Left lobe of liver (tissue), 2 donors: ENCODE measurements at regions not wholly inside any gene's neighbourhood (a gene's known extent, or its start where the extent isn't known, plus 50 kb on each side); places are given as distances from the start of the nearest gene placed in this dataset.
"Not testable (repeated sequence)": the region's sequence is repeated elsewhere in the genome, so short reads cannot be mapped to it uniquely, and the experiment has no call there.

Experiments used
- ATAC-seq: fragments of 200-7000 bp; cut with Tn5 transposase; one replicate; pipeline ENCODE4 v1.9.1; 2020; ENCODE audit warnings: mild to moderate bottlenecking, moderate library complexity
- DNase-seq: peaks from one replicate; pipeline ENCODE4 v3.0.0-alpha.2; 2020; ENCODE audit warnings: low spot score
- donor health status: DM: no; HTN: no; CAD: no; lungs with moderate emphysema.
- donor health status: DM: no; HTN: yes; CAD: no.

- DNase-seq, ATAC-seq: not testable (repeated sequence)
Observed at GRCh38 chr13:57909833-57910232, 278.3 kb downstream of the PCDH17 start.

- ATAC-seq = no peak
- no peak for DNase-seq
Observed at GRCh38 chr13:57918086-57918485, 286.5 kb downstream of the PCDH17 start.

GRCh38 chr13:57918913-57919312 lies 287.4 kb downstream of the PCDH17 start:
- DNase-seq (no peak), ATAC-seq (no peak)

GRCh38 chr13:57925250-57925649 lies 293.7 kb downstream of the PCDH17 start:
- DNase-seq = no peak
- peak; percentile 34 for ATAC-seq

- DNase-seq (no peak), ATAC-seq (no peak)
Observed at GRCh38 chr13:57925751-57926150, 294.2 kb downstream of the PCDH17 start.

- DNase-seq = no peak
- ATAC-seq = no peak
Observed at GRCh38 chr13:57932061-57932460, 300.5 kb downstream of the PCDH17 start.

GRCh38 chr13:57933606-57934005 lies 302.1 kb downstream of the PCDH17 start:
- DNase-seq = no peak
- ATAC-seq = no peak

- no peak for ATAC-seq
Observed at GRCh38 chr13:57935965-57936364, 304.4 kb downstream of the PCDH17 start.

GRCh38 chr13:57946361-57946760 lies 314.8 kb downstream of the PCDH17 start:
- DNase-seq (no peak), ATAC-seq (no peak)

More at GRCh38 chr13:57935965-57936364, 304.4 kb downstream of the PCDH17 start:
- DNase-seq = no peak

- ATAC-seq (no peak), DNase-seq (no peak)
Observed at GRCh38 chr13:57948884-57949283, 317.3 kb downstream of the PCDH17 start.

GRCh38 chr13:57969951-57970350 lies 338.4 kb downstream of the PCDH17 start:
- ATAC-seq = no peak
- no peak for DNase-seq

- ATAC-seq (no peak), DNase-seq (no peak)
Observed at GRCh38 chr13:57970404-57970803, 338.9 kb downstream of the PCDH17 start.

GRCh38 chr13:57982782-57983181 lies 351.2 kb downstream of the PCDH17 start:
- DNase-seq (no peak), ATAC-seq (no peak)

- DNase-seq (no peak), ATAC-seq (no peak)
Observed at GRCh38 chr13:57988276-57988675, 356.7 kb downstream of the PCDH17 start.

GRCh38 chr13:57991041-57991440 lies 359.5 kb downstream of the PCDH17 start:
- ATAC-seq (no peak), DNase-seq (no peak)

- ATAC-seq (no peak), DNase-seq (no peak)
Observed at GRCh38 chr13:57992416-57992815, 360.9 kb downstream of the PCDH17 start.

- ATAC-seq (no peak), DNase-seq (no peak)
Observed at GRCh38 chr13:57996717-57997116, 365.2 kb downstream of the PCDH17 start.

- ATAC-seq = no peak
- DNase-seq = no peak
Observed at GRCh38 chr13:58004751-58005150, 373.2 kb downstream of the PCDH17 start.

- ATAC-seq (no peak), DNase-seq (no peak)
Observed at GRCh38 chr13:58018020-58018419, 386.5 kb downstream of the PCDH17 start.

- no peak for DNase-seq
- ATAC-seq = no peak
Observed at GRCh38 chr13:58018865-58019264, 387.3 kb downstream of the PCDH17 start.

GRCh38 chr13:58024103-58024502 lies 392.6 kb downstream of the PCDH17 start:
- no peak for ATAC-seq
- DNase-seq = no peak

- no peak for ATAC-seq
- no peak for DNase-seq
Observed at GRCh38 chr13:58025821-58026220, 394.3 kb downstream of the PCDH17 start.

GRCh38 chr13:58032676-58033460 lies 401.3 kb downstream of the PCDH17 start:
- ATAC-seq (no peak), DNase-seq (no peak)
